Activated CD8-positive, alpha-beta T cell treated with anti-CD3 and anti-CD28 coated beads for 36 hours (primary cell): ENCODE measurements at regions not wholly inside any gene's neighbourhood (a gene's known extent, or its start where the extent isn't known, plus 50 kb on each side); places are given as distances from the start of the nearest gene placed in this dataset.

Experiments
- ATAC-seq: fragments of 200-7000 bp; cut with Tn5 transposase; one replicate; pipeline ENCODE4 v1.10.0; 2021; ENCODE audit warnings: mild to moderate bottlenecking, moderate library complexity
- CTCF ChIA-PET: fragments of 350-600 bp; sonication (Branson Sonifier 250); formaldehyde crosslinking; loops from one replicate; lab custom pipeline; 2021; ENCODE audit warnings: antibody characterized with exemption; lab: Charles Lee
- POLR2A ChIA-PET: fragments of 350-600 bp; sonication (Branson Sonifier 250); formaldehyde crosslinking; loops from one replicate; lab custom pipeline; 2021; ENCODE audit warnings: antibody characterized with exemption; lab: Charles Lee
- DNase-seq: peaks from one replicate; pipeline ENCODE4 v3.0.0-alpha.2; 2020
- H3K27ac Mint-ChIP-seq: one replicate; pipeline ENCODE4 v1.8.0; 2021; ENCODE audit warnings: mild to moderate bottlenecking, mixed read lengths
- H3K27me3 Mint-ChIP-seq: one replicate; pipeline ENCODE4 v1.8.0; 2021; ENCODE audit warnings: mixed read lengths
- H3K36me3 Mint-ChIP-seq: one replicate; pipeline ENCODE4 v1.8.0; 2021; ENCODE audit warnings: low read depth, mixed read lengths
- H3K4me1 Mint-ChIP-seq: one replicate; pipeline ENCODE4 v1.8.0; 2021; ENCODE audit warnings: low read depth, mixed read lengths
- H3K4me3 Mint-ChIP-seq: one replicate; pipeline ENCODE4 v1.8.0; 2021; ENCODE audit warnings: mild to moderate bottlenecking, moderate library complexity, mixed read lengths
- H3K9me3 Mint-ChIP-seq: one replicate; pipeline ENCODE4 v1.8.0; 2021; ENCODE audit warnings: mixed read lengths
- CTCF ChIP-seq: fragments of 200-600 bp; IDR thresholded peaks from one replicate; pipeline ENCODE4 v1.8.0; 2022; ENCODE audit warnings: antibody characterized with exemption, mild to moderate bottlenecking
- intact Hi-C: fragments of 100-400 bp; cut with micrococcal nuclease; formaldehyde crosslinking; loops from one replicate; pipeline ENCODE4 v1.10.0; 2022

- peaks cover 3% of the 10 kb centered on the region for H3K9me3 Mint-ChIP-seq
- no peak overlapping the region for H3K27ac Mint-ChIP-seq
- ChIA-PET CTCF (no interaction called here), POLR2A (no interaction called here)
- no peak overlapping the region for H3K4me3 Mint-ChIP-seq
- H3K27me3 Mint-ChIP-seq, result no peaks in the 10 kb centered on the region
- no peak for TF ChIP-seq CTCF
- H3K36me3 Mint-ChIP-seq, result no peaks in the 10 kb centered on the region
- no peaks in the 10 kb centered on the region for H3K4me1 Mint-ChIP-seq
- DNase-seq, result no peak
- no peak for ATAC-seq
- intact Hi-C loops, result no loop called here
Measured at GRCh38 chr2:193749485-193749884, 1554.8 kb upstream of the TMEFF2 start.

- TF ChIP-seq CTCF, result no peak
- DNase-seq (no peak), ATAC-seq (no peak)
- Mint-ChIP-seq H3K4me1 (no peaks in the 10 kb centered on the region), H3K27me3 (no peaks in the 10 kb centered on the region), H3K36me3 (no peaks in the 10 kb centered on the region), H3K27ac (no peak overlapping the region), H3K4me3 (no peak overlapping the region), H3K9me3 (peaks cover 8% of the 10 kb centered on the region)
- intact Hi-C loops, result no loop called here
- ChIA-PET POLR2A (no interaction called here), CTCF (no interaction called here)
Measured at GRCh38 chr2:193743089-193743488, 1548.4 kb upstream of the TMEFF2 start.

GRCh38 chr2:193738892-193739291 lies 1544.2 kb upstream of the TMEFF2 start:
- DNase-seq, result no peak
- intact Hi-C loops, result no loop called here
- Mint-ChIP-seq H3K27ac (no peak overlapping the region), H3K36me3 (no peaks in the 10 kb centered on the region), H3K27me3 (no peaks in the 10 kb centered on the region), H3K4me3 (no peak overlapping the region), H3K9me3 (peaks cover 2% of the 10 kb centered on the region), H3K4me1 (no peaks in the 10 kb centered on the region)
- no peak for TF ChIP-seq CTCF
- ChIA-PET POLR2A (no interaction called here), CTCF (no interaction called here)
- no peak for ATAC-seq

GRCh38 chr2:193712912-193713311 lies 1518.2 kb upstream of the TMEFF2 start:
- no peak for ATAC-seq
- no peak for DNase-seq
- H3K27ac Mint-ChIP-seq, result no peak overlapping the region
- intact Hi-C loops, result no loop called here
- H3K4me1 Mint-ChIP-seq, result no peaks in the 10 kb centered on the region
- ChIA-PET CTCF (no interaction called here), POLR2A (no interaction called here)
- peaks cover 5% of the 10 kb centered on the region for H3K9me3 Mint-ChIP-seq
- no peaks in the 10 kb centered on the region for H3K27me3 Mint-ChIP-seq
- TF ChIP-seq CTCF, result no peak
- no peaks in the 10 kb centered on the region for H3K36me3 Mint-ChIP-seq
- no peak overlapping the region for H3K4me3 Mint-ChIP-seq

- DNase-seq, result no peak
- ChIA-PET POLR2A (no interaction called here), CTCF (no interaction called here)
- Mint-ChIP-seq H3K36me3 (no peaks in the 10 kb centered on the region), H3K4me1 (no peaks in the 10 kb centered on the region), H3K27ac (no peak overlapping the region), H3K4me3 (no peak overlapping the region), H3K27me3 (no peaks in the 10 kb centered on the region), H3K9me3 (no peaks in the 10 kb centered on the region)
- intact Hi-C loops, result no loop called here
- no peak for TF ChIP-seq CTCF
- no peak for ATAC-seq
Measured at GRCh38 chr2:193703411-193703810, 1508.7 kb upstream of the TMEFF2 start.
